B cell (primary cell): ENCODE measurements at regions not wholly inside any gene's neighbourhood (a gene's known extent, or its start where the extent isn't known, plus 50 kb on each side); places are given as distances from the start of the nearest gene placed in this dataset.

Source experiments
- ATAC-seq: fragments of 200-7000 bp; cut with Tn5 transposase; one replicate; pipeline ENCODE4 v1.10.0; 2021; ENCODE audit warnings: low read depth, mild to moderate bottlenecking, moderate number of reproducible peaks, moderate library complexity
- CTCF ChIA-PET: fragments of 350-600 bp; sonication (Branson Sonifier 250); formaldehyde crosslinking; loops from one replicate; lab custom pipeline; 2021; ENCODE audit warnings: antibody characterized with exemption, inconsistent platforms; lab: Charles Lee
- POLR2A ChIA-PET: fragments of 350-600 bp; sonication (Branson Sonifier 250); formaldehyde crosslinking; loops from one replicate; lab custom pipeline; 2021; ENCODE audit warnings: antibody characterized with exemption; lab: Charles Lee
- DNase-seq: peaks from one replicate; pipeline ENCODE4 v3.0.0; 2013
- H2AFZ ChIP-seq: 2 replicates; pipeline ENCODE4 v1.6.1; 2012; ENCODE audit warnings: mild to moderate bottlenecking, low read depth, low read length; ENCODE audit not compliant: insufficient read depth, poor library complexity, severe bottlenecking
- H3K27ac ChIP-seq, 2 donors: 1 replicate in 1 of 2; 2 replicates in 1 of 2; pipeline ENCODE4 v1.5.1; 2012 to 2013; ENCODE audit warnings: low read length in 2 of 2, mild to moderate bottlenecking in 2 of 2, moderate library complexity in 1 of 2
- H3K27me3 ChIP-seq, 4 experiments: fragments of 200-600 bp in 1 of 4; sonication (generic) in 1 of 4; replicated peaks in 1 of 4; 1 replicate in 2 of 4; 2 replicates in 2 of 4; pipeline versions ENCODE4 v1.6.1 to v1.7.0; 2013 to 2016; ENCODE audit warnings: low read length in 3 of 4, mild to moderate bottlenecking in 2 of 4, mixed read lengths in 1 of 4, moderate library complexity in 1 of 4; ENCODE audit not compliant: insufficient read depth in 4 of 4, control insufficient read depth in 3 of 4; ENCODE audit errors: control extremely low read depth in 1 of 4
- H3K36me3 ChIP-seq, 2 experiments: replicated peaks in 1 of 2; 1 replicate in 1 of 2; 2 replicates in 1 of 2; pipeline versions ENCODE4 v1.6.1 to v1.7.1; 2013; ENCODE audit warnings: low read length in 1 of 2; ENCODE audit not compliant: insufficient read depth in 2 of 2, control insufficient read depth in 1 of 2; ENCODE audit errors: control extremely low read depth in 1 of 2, extremely low read depth in 1 of 2
- H3K4me1 ChIP-seq, 2 donors: fragments of 200-600 bp in 1 of 2; sonication (generic) in 1 of 2; 1 replicate in 1 of 2; 2 replicates in 1 of 2; pipeline versions ENCODE4 v1.5.1 to v1.6.1; 2013 to 2017; ENCODE audit warnings: low read length in 2 of 2; ENCODE audit not compliant: control insufficient read depth in 2 of 2, insufficient read depth in 2 of 2
- H3K4me2 ChIP-seq: replicated peaks from 2 replicates; pipeline ENCODE3; 2012; ENCODE audit warnings: mild to moderate bottlenecking, low read depth, low read length; ENCODE audit not compliant: poor library complexity, severe bottlenecking
- H3K4me3 ChIP-seq, 5 experiments: fragments of 200-600 bp in 1 of 5; sonication (generic) in 1 of 5; 1 replicate in 3 of 5; 2 replicates in 2 of 5; pipeline versions ENCODE4 v1.5.1 to v1.7.0; 2011 to 2016; ENCODE audit warnings: low read length in 4 of 5, mild to moderate bottlenecking in 4 of 5, low read depth in 2 of 5, control low read depth in 1 of 5, moderate library complexity in 1 of 5; ENCODE audit not compliant: insufficient read depth in 1 of 5; ENCODE audit errors: control extremely low read depth in 1 of 5, extremely low read depth in 1 of 5
- H3K79me2 ChIP-seq: fragments of 200-600 bp; sonication (generic); one replicate; pipeline ENCODE4 v1.6.0; 2016; ENCODE audit warnings: low read length; ENCODE audit not compliant: control insufficient read depth, insufficient read depth
- H3K9ac ChIP-seq: fragments of 200-600 bp; sonication (generic); 2 replicates; pipeline ENCODE4 v1.6.1; 2017; ENCODE audit warnings: mild to moderate bottlenecking, low read length, moderate library complexity
- H3K9me3 ChIP-seq, 3 donors: one replicate each; pipeline versions ENCODE4 v1.6.1 to v1.7.1; 2013; ENCODE audit warnings: low read length in 2 of 3; ENCODE audit not compliant: control insufficient read depth in 2 of 3, insufficient read depth in 1 of 3; ENCODE audit errors: control extremely low read depth in 1 of 3
- H4K20me1 ChIP-seq: 2 replicates; pipeline ENCODE4 v1.6.0; 2012; ENCODE audit warnings: mild to moderate bottlenecking, low read length; ENCODE audit not compliant: insufficient read depth, control insufficient read depth, poor library complexity, severe bottlenecking
- H3K27ac Mint-ChIP-seq: one replicate; pipeline ENCODE4 v1.8.0; 2021; ENCODE audit warnings: mixed read lengths
- H3K27me3 Mint-ChIP-seq: one replicate; pipeline ENCODE4 v1.8.0; 2021; ENCODE audit warnings: mixed read lengths
- H3K4me1 Mint-ChIP-seq: one replicate; pipeline ENCODE4 v1.8.0; 2021; ENCODE audit warnings: mixed read lengths
- H3K4me3 Mint-ChIP-seq: one replicate; pipeline ENCODE4 v1.8.0; 2021; ENCODE audit warnings: mixed read lengths
- H3K9me3 Mint-ChIP-seq: one replicate; pipeline ENCODE4 v1.8.0; 2022; ENCODE audit warnings: mixed read lengths; ENCODE audit not compliant: insufficient read depth
- EZH2 ChIP-seq: IDR thresholded peaks from 2 replicates; pipeline ENCODE4 v1.6.1; 2012; ENCODE audit warnings: borderline replicate concordance, low read depth, mild to moderate bottlenecking, moderate library complexity, low read length; ENCODE audit not compliant: insufficient read depth, poor library complexity, severe bottlenecking
- WGBS: methylation state at CpG from one replicate; pipeline ENCODE4 v1.1.5; 2013; ENCODE audit warnings: missing lambda C conversion rate; ENCODE audit not compliant: insufficient coverage; 5-methylcytosine and 5-hydroxymethylcytosine counted together
- intact Hi-C: fragments of 100-400 bp; cut with micrococcal nuclease; formaldehyde crosslinking; loops from one replicate; pipeline ENCODE4 v1.10.0; 2022
- TF ChIP-seq, protein P1 (sequence below): fragments of 200-600 bp; IDR thresholded peaks from one replicate; pipeline ENCODE4 v1.8.0; 2022; ENCODE audit warnings: antibody characterized with exemption, mild to moderate bottlenecking

DNA sequence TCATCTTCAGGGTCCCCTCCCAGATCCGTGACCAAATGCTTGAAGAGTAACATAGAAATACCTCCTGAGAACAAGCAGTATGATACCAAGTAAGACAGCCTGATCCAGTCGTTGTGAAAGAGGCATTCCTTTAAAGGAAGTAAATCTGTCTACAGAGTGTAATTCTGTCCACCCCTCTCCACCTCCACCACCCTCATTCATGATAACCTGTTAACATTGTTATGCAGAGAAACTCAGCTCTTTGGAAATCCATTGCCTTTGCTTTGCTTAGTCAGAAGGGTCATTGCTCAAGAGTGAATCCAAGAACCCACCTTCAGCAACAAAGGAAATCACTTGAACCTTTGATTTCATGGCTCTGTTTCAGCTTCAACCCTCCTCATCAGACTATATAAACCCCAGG, 155.6 kb downstream of the CYP26B1 start:
- DNase-seq (no peak), ATAC-seq (no peak)
- ChIA-PET POLR2A (no interaction called here), CTCF (no interaction called here)
- H3K9ac ChIP-seq: no peak overlapping the region
- H3K27ac ChIP-seq: no peak overlapping the region
- no peaks in the 10 kb centered on the region for H3K79me2 ChIP-seq
- H3K9me3 ChIP-seq: no peaks in the 10 kb centered on the region
- H3K36me3 ChIP-seq: no peaks in the 10 kb centered on the region
- Mint-ChIP-seq H3K9me3 (no peaks in the 10 kb centered on the region), H3K27ac (no peak overlapping the region), H3K27me3 (no peaks in the 10 kb centered on the region), H3K4me1 (no peaks in the 10 kb centered on the region), H3K4me3 (no peak overlapping the region)
- TF ChIP-seq EZH2: no peak
- TF ChIP-seq, protein P1, sequence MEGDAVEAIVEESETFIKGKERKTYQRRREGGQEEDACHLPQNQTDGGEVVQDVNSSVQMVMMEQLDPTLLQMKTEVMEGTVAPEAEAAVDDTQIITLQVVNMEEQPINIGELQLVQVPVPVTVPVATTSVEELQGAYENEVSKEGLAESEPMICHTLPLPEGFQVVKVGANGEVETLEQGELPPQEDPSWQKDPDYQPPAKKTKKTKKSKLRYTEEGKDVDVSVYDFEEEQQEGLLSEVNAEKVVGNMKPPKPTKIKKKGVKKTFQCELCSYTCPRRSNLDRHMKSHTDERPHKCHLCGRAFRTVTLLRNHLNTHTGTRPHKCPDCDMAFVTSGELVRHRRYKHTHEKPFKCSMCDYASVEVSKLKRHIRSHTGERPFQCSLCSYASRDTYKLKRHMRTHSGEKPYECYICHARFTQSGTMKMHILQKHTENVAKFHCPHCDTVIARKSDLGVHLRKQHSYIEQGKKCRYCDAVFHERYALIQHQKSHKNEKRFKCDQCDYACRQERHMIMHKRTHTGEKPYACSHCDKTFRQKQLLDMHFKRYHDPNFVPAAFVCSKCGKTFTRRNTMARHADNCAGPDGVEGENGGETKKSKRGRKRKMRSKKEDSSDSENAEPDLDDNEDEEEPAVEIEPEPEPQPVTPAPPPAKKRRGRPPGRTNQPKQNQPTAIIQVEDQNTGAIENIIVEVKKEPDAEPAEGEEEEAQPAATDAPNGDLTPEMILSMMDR: no peak
- intact Hi-C loops: no loop called here
- H3K4me1 ChIP-seq: no peaks in the 10 kb centered on the region
- H3K4me2 ChIP-seq: no peak overlapping the region
- H4K20me1 ChIP-seq: no peaks in the 10 kb centered on the region
- peaks cover 0 to 3% (median 0%) of the 10 kb centered on the region in 4 experiments for H3K27me3 ChIP-seq
- WGBS: 80% methylated on average over 1 of the region's 2 CpGs
- H3K4me3 ChIP-seq: no peak overlapping the region
- no peak overlapping the region for H2AFZ ChIP-seq

GRCh38 chr2:71991397-71991796, 156.3 kb downstream of the CYP26B1 start:
- Histone ChIP-seq H3K9me3 (no peaks in the 10 kb centered on the region), H3K4me1 (no peaks in the 10 kb centered on the region), H4K20me1 (no peaks in the 10 kb centered on the region), H3K4me3 (no peak overlapping the region), H3K4me2 (no peak overlapping the region), H3K27me3 (peaks cover 0 to 3% (median 0%) of the 10 kb centered on the region in 4 experiments), H3K36me3 (no peaks in the 10 kb centered on the region), H3K79me2 (no peaks in the 10 kb centered on the region), H3K9ac (no peak overlapping the region), H3K27ac (no peak overlapping the region), H2AFZ (no peak overlapping the region)
- ChIA-PET POLR2A (no interaction called here), CTCF (no interaction called here)
- ATAC-seq (no peak), DNase-seq (no peak)
- H3K4me1 Mint-ChIP-seq: no peaks in the 10 kb centered on the region
- intact Hi-C loops: no loop called here
- H3K4me3 Mint-ChIP-seq: no peak overlapping the region
- no peaks in the 10 kb centered on the region for H3K27me3 Mint-ChIP-seq
- TF ChIP-seq, protein P1: no peak
- H3K9me3 Mint-ChIP-seq: no peaks in the 10 kb centered on the region
- no peak overlapping the region for H3K27ac Mint-ChIP-seq
- WGBS: 92% methylated on average over 4 of the region's 4 CpGs
